Caco-2 (cell line): ENCODE measurements at regions not wholly inside any gene's neighbourhood (a gene's known extent, or its start where the extent isn't known, plus 50 kb on each side); places are given as distances from the start of the nearest gene placed in this dataset.
"Not testable (repeated sequence)": the region's sequence is repeated elsewhere in the genome, so short reads cannot be mapped to it uniquely, and the experiment has no call there.

Experiments
- BruUV-seq: library from RNA; stranded (reverse); fragments of 400-500 nt; replicated peaks from 2 replicates; lab custom pipeline; 2021; lab: Mats Ljungman, UMichigan
- CTCF ChIA-PET: fragments of 300-600 bp; sonication (Branson Sonifier 250); formaldehyde crosslinking; loops from one replicate; lab custom pipeline; 2022; ENCODE audit warnings: antibody characterized with exemption; lab: Charles Lee
- POLR2A ChIA-PET: fragments of 300-600 bp; sonication (Branson Sonifier 250); formaldehyde crosslinking; loops from one replicate; lab custom pipeline; 2022; ENCODE audit warnings: antibody characterized with exemption; lab: Charles Lee
- DNase-seq, 2 experiments: peaks; one replicate each; pipeline versions ENCODE4 v3.0.0 to v3.0.0-alpha.2; 2020 to 2022
- H3K27me3 ChIP-seq: replicated peaks from 2 replicates; pipeline ENCODE4 v1.6.0; 2011; ENCODE audit warnings: low read length; ENCODE audit not compliant: control insufficient read depth, insufficient read depth
- H3K36me3 ChIP-seq: 2 replicates; pipeline ENCODE4 v1.5.1; 2011; ENCODE audit warnings: low read length; ENCODE audit not compliant: control insufficient read depth, insufficient read depth
- H3K4me1 ChIP-seq: fragments of 250-450 bp; sonication (Bioruptor Pico); 2 replicates; pipeline ENCODE4 v1.5.1; 2020; ENCODE audit warnings: mild to moderate bottlenecking
- H3K4me3 ChIP-seq: 2 replicates; pipeline ENCODE4 v1.5.1; 2011; ENCODE audit warnings: low read depth, mild to moderate bottlenecking, control low read depth, low read length
- H3K9me3 ChIP-seq: fragments of 250-450 bp; sonication (Bioruptor Pico); 2 replicates; pipeline ENCODE4 v1.5.1; 2020; ENCODE audit warnings: mild to moderate bottlenecking, moderate library complexity
- H3K27ac Mint-ChIP-seq: one replicate; pipeline ENCODE4 v1.8.0; 2022; ENCODE audit warnings: mixed read lengths; ENCODE audit not compliant: unreplicated experiment
- H3K27me3 Mint-ChIP-seq: one replicate; pipeline ENCODE4 v1.8.0; 2022; ENCODE audit warnings: mixed read lengths; ENCODE audit not compliant: insufficient read depth, unreplicated experiment
- H3K36me3 Mint-ChIP-seq: one replicate; pipeline ENCODE4 v1.8.0; 2022; ENCODE audit warnings: mild to moderate bottlenecking, mixed read lengths; ENCODE audit not compliant: insufficient read depth, unreplicated experiment
- H3K4me1 Mint-ChIP-seq: one replicate; pipeline ENCODE4 v1.8.0; 2022; ENCODE audit warnings: low read depth, mixed read lengths; ENCODE audit not compliant: unreplicated experiment
- H3K4me3 Mint-ChIP-seq: one replicate; pipeline ENCODE4 v1.8.0; 2022; ENCODE audit warnings: mild to moderate bottlenecking, moderate library complexity, mixed read lengths; ENCODE audit not compliant: unreplicated experiment
- H3K9me3 Mint-ChIP-seq: one replicate; pipeline ENCODE4 v1.8.0; 2022; ENCODE audit warnings: mixed read lengths; ENCODE audit not compliant: unreplicated experiment
- CTCF ChIP-seq, 2 experiments: fragments of 200-600 bp in 1 of 2; IDR thresholded peaks; 1 replicate in 1 of 2; 2 replicates in 1 of 2; pipeline versions ENCODE4 v1.5.1 to v1.8.0; 2011 to 2022; ENCODE audit warnings: antibody characterized with exemption in 1 of 2, control low read depth in 1 of 2, inconsistent platforms in 1 of 2, low read depth in 1 of 2, low read length in 1 of 2, mild to moderate bottlenecking in 1 of 2, moderate library complexity in 1 of 2; ENCODE audit not compliant: insufficient read depth in 1 of 2, severe bottlenecking in 1 of 2, unreplicated experiment in 1 of 2
- intact Hi-C: fragments of 100-400 bp; cut with micrococcal nuclease; formaldehyde crosslinking; loops from one replicate; pipeline ENCODE4 v1.10.0; 2022; ENCODE audit not compliant: unreplicated experiment

- intact Hi-C loops = no loop called here
- no peaks in the 10 kb centered on the region for H3K27me3 Mint-ChIP-seq
- no peak overlapping the region for H3K4me3 Mint-ChIP-seq
- no peak overlapping the region for H3K4me3 ChIP-seq
- H3K36me3 Mint-ChIP-seq = no peaks in the 10 kb centered on the region
- CTCF ChIA-PET = no interaction called here
- no peak for TF ChIP-seq CTCF (IDR thresholded peaks at IDR 0.05; ENCODE audit: insufficient read depth in 1 of 2, low read depth in 1 of 2, low read length in 1 of 2, severe bottlenecking in 1 of 2, unreplicated experiment in 1 of 2)
- peaks cover 20% of the 10 kb centered on the region for H3K4me1 ChIP-seq
- H3K36me3 ChIP-seq = no peaks in the 10 kb centered on the region
- peaks cover 23% of the 10 kb centered on the region for H3K9me3 Mint-ChIP-seq
- no TSS peak for BruUV-seq
- H3K4me1 Mint-ChIP-seq = peaks cover 43% of the 10 kb centered on the region
- no peaks in the 10 kb centered on the region for H3K27me3 ChIP-seq
- no peak overlapping the region for H3K27ac Mint-ChIP-seq
- DNase-seq = no peak
- POLR2A ChIA-PET = no interaction called here
- H3K9me3 ChIP-seq = no peaks in the 10 kb centered on the region
Observed at GRCh38 chr20:19874040-19874727, 116.1 kb downstream of the RIN2 start.

DNA sequence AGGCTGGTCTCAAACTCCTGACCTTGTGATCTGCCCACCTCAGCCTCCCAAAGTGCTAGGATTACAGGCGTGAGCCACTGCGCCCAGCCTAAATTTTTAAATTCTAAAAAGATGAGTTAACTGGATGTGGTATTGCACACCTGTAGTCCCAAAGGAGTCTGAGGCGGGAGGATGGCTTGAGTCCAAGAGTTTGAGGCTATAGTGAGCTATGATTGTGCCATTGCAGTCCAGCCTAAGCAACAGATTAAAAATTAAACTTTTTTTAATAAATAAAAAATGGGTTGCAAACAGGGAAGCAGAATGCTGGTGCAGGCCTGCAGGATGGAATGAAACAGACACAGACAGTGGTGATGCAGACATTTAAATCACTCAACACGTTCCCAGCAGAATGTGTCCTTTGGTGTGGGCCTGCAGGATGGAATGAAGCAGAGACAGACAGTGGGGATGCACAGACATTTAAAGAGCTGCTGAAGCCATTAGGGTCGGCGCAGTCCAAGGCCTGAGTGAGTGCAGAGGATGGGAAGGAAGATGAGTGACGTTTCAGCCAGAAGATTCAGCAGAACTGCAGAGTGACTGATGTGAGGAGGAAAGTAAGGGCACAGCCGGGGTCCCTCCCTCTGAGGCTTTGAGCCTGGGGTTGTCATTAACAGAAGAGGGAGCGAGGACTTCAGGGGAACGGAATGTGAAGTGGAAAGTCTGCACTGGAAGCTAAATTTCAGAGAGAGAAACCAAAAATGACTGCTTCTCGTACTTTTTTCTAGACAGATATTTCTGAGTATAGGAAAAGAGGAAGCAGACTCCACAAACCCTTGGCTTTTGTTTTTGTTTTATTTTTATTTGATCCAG, 117.5 kb downstream of the RIN2 start:
- no peaks in the 10 kb centered on the region for H3K36me3 Mint-ChIP-seq
- no peaks in the 10 kb centered on the region for H3K27me3 Mint-ChIP-seq
- peak overlapping the region; percentile 80 for H3K27ac Mint-ChIP-seq
- Histone ChIP-seq H3K4me3 (no peak overlapping the region), H3K9me3 (no peaks in the 10 kb centered on the region), H3K4me1 (peaks cover 32% of the 10 kb centered on the region), H3K36me3 (no peaks in the 10 kb centered on the region), H3K27me3 (no peaks in the 10 kb centered on the region)
- H3K4me1 Mint-ChIP-seq = peaks cover 52% of the 10 kb centered on the region
- TF ChIP-seq CTCF (IDR thresholded peaks at IDR 0.05; ENCODE audit: insufficient read depth in 1 of 2, low read depth in 1 of 2, low read length in 1 of 2, severe bottlenecking in 1 of 2, unreplicated experiment in 1 of 2) = no peak
- DNase-seq = no peak
- no peak overlapping the region for H3K4me3 Mint-ChIP-seq
- POLR2A ChIA-PET = interaction anchor here (0.7 kb wide), 2 partner anchors 88 to 144 kb away, joined by 3 to 6 read pairs; no protein-coding TSS in a partner anchor
- intact Hi-C loops = no loop called here
- CTCF ChIA-PET = no interaction called here
- no TSS peak for BruUV-seq
- H3K9me3 Mint-ChIP-seq = peaks cover 23% of the 10 kb centered on the region

DNA sequence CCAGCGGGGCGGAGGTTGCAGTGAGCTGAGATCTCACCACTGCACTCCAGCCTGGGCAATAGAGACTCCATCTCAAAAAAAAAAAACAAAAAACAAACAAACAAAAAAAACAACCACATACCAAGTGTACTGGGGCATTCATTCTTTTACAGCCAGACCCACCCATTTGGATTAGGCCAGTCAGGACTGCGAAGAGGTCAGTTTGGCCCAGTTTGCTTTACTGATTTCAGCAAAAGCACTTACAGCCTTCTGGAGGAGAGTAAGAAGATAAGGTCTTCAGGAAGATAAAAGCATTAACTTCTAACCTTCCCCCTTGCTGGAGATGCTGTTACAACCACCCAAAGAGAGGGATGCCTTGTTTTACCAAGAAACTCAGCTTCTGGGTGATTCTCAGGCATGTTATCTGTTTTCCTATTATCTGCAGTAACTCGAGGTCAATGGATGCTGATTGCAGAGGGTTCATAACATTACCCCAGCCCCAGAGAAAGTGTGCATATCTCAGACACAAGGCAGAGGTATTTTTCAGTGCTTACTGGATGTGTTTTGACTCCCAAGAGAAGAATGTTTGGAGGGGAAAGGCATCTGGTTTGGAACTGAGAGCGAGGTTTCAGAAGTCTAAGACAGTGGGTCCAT, 118.9 kb downstream of the RIN2 start:
- no peaks in the 10 kb centered on the region for H3K36me3 Mint-ChIP-seq
- peaks cover 23% of the 10 kb centered on the region for H3K9me3 Mint-ChIP-seq
- Histone ChIP-seq H3K36me3 (no peaks in the 10 kb centered on the region), H3K4me3 (no peak overlapping the region), H3K4me1 (peaks cover 45% of the 10 kb centered on the region), H3K9me3 (no peaks in the 10 kb centered on the region), H3K27me3 (no peaks in the 10 kb centered on the region)
- H3K27ac Mint-ChIP-seq = peak overlapping the region; percentile 80
- POLR2A ChIA-PET = no interaction called here
- BruUV-seq = no TSS peak
- H3K4me3 Mint-ChIP-seq = no peak overlapping the region
- TF ChIP-seq CTCF (IDR thresholded peaks at IDR 0.05; ENCODE audit: insufficient read depth in 1 of 2, low read depth in 1 of 2, low read length in 1 of 2, severe bottlenecking in 1 of 2, unreplicated experiment in 1 of 2) = no peak
- DNase-seq = peak in 1 of 2 experiments; percentile 52
- peaks cover 52% of the 10 kb centered on the region for H3K4me1 Mint-ChIP-seq
- CTCF ChIA-PET = interaction anchor here (0.9 kb wide), 1 partner anchor 116 kb away, joined by 3 read pairs; no protein-coding TSS in a partner anchor
- H3K27me3 Mint-ChIP-seq = no peaks in the 10 kb centered on the region
- intact Hi-C loops = no loop called here

- POLR2A ChIA-PET, H3K36me3 Mint-ChIP-seq, DNase-seq, BruUV-seq, H3K27me3 Mint-ChIP-seq, H3K36me3 ChIP-seq, H3K4me3 ChIP-seq, H3K9me3 ChIP-seq, H3K27me3 ChIP-seq, CTCF ChIA-PET: not testable (repeated sequence)
- intact Hi-C loops = loop anchor here (2.0 to 5.0 kb wide), 3 partner anchors 37 to 95 kb away; no protein-coding TSS in a partner anchor
- H3K4me3 Mint-ChIP-seq = peak overlapping the region; percentile 31
- H3K4me1 Mint-ChIP-seq = peaks cover 61% of the 10 kb centered on the region
- peaks cover 11% of the 10 kb centered on the region for H3K9me3 Mint-ChIP-seq
- peak overlapping the region; percentile 96 for H3K27ac Mint-ChIP-seq
- H3K4me1 ChIP-seq = peaks cover 66% of the 10 kb centered on the region
Observed at GRCh38 chr20:19879874-19880255, 121.8 kb downstream of the RIN2 start.
